A172 (cell line): ENCODE measurements at regions not wholly inside any gene's neighbourhood (a gene's known extent, or its start where the extent isn't known, plus 50 kb on each side); places are given as distances from the start of the nearest gene placed in this dataset.

Experiments
- DNase-seq: peaks from one replicate; pipeline ENCODE4 v3.0.0-alpha.2; 2015; ENCODE audit warnings: low spot score

DNA sequence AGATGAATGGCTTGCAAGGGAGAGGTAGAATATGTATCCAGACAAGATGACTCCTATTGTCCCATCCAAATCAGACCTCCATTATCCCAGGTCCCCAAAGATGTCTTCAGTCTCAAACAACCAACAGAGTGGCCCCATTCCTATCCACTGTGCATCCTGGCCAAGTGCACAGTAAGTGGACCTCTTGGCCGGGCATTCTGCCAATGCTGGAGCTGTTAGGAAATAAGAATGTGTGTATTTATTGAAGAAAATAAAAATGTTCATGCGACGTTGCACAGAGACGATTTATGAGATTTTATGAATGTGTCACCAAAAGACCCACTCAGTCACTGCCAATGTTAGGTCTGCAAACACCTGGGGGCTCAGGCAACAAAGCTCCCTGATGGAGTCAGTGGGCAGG, 196.0 kb downstream of the MAFB start:
- DNase-seq, result peak; percentile 29

GRCh38 chr20:40491009-40491590, 197.9 kb downstream of the MAFB start:
- DNase-seq, result no peak

- peak; percentile 91 for DNase-seq
These were observed 199.2 kb downstream of the MAFB start for GRCh38 chr20:40489886-40490285.

GRCh38 chr20:40488401-40488800, 200.6 kb downstream of the MAFB start:
- DNase-seq, result no peak

GRCh38 chr20:40486297-40486696, 202.7 kb downstream of the MAFB start:
- DNase-seq, result no peak

DNA sequence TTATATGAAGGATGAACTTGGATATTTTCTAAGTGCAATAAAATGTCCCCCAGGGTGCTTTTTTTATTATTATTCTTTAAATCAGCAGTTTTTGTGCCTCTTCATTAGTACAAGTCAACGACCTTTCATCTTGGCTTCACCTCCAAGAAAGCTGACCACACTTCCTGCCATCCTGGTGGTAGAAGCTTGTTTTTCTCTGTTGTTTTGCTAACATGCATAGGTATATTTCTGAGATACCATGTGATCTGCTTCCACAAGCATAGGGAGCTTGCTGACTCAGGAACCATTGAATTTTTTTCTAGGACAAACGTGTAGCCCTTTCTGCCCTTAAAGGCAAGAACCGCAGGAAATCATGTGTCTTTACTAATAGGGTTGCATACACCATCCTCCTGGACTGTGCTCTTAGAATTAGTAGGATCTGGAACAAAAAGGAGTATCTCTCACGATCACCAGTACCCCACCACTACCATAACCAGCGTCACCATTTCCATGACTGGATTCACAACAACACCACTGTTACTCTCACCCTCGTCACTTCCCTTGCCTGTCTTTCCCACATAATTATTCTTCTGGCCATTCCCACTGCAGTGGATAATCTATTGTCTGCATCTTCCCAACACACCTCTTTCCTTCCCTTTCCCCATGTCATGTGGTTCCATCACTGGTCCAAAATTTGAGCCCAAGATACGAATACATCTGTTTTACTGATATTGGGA, 207.1 kb downstream of the MAFB start:
- no peak for DNase-seq

- DNase-seq, result no peak
These were observed 207.7 kb downstream of the MAFB start for GRCh38 chr20:40481337-40481736.

DNA sequence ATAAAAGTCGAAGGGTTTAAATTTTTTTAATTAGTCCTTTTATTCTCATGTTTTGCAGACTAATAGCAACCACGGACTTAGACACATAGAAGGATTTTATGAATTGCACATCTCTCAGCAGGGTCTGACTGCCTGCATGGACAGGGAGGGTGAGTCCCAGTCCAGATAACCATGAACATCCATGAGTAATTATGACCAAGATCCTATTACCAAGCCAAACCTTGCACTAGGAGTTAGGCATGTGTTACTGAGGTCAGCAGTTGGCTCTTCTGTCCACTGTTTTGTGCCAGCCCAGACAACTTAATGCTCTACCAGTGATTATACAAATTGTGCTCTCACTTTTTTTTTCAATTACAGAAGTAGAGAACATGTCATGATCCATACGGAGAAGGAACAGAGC, 211.2 kb downstream of the MAFB start:
- no peak for DNase-seq

DNA sequence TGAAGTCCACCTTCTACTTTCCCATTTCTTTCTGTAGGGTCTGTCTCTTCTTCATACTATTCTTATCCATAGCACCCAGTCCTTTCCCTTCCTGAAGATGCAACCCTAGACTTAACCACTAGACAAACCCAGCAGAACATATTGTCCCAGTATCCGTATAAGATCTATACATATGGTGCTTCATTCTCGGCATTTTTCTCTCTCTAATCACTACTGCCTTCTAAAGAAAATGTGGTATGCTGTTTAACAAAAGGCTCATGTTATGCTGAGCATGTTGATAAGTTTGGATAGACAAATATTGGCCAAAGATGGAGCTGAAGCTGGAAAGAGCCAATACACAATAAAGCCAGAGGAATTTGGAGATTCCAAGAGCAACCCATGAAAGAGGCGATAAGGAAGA, 212.6 kb downstream of the MAFB start:
- DNase-seq, result no peak

DNA sequence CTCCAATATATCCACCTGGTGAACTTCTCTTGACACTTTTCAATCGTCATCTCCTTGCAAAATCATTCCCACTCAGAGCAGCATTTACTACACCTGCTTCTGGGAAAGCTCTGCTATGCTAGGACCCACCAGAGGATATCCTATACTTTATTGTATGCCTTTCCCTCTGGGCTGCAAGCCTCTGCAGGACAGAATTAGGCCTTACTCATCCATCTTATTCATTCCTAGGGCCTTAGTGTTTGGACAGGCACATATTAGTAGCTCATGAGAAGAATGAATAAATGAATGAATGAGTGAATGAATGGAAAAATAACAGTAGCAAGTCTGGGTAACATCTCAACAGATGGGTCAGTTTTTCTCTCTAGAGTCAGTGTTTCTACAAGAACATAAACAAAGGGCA, 216.1 kb downstream of the MAFB start:
- DNase-seq, result no peak

- no peak for DNase-seq
These were observed 217.8 kb downstream of the MAFB start for GRCh38 chr20:40471261-40471629.

DNA sequence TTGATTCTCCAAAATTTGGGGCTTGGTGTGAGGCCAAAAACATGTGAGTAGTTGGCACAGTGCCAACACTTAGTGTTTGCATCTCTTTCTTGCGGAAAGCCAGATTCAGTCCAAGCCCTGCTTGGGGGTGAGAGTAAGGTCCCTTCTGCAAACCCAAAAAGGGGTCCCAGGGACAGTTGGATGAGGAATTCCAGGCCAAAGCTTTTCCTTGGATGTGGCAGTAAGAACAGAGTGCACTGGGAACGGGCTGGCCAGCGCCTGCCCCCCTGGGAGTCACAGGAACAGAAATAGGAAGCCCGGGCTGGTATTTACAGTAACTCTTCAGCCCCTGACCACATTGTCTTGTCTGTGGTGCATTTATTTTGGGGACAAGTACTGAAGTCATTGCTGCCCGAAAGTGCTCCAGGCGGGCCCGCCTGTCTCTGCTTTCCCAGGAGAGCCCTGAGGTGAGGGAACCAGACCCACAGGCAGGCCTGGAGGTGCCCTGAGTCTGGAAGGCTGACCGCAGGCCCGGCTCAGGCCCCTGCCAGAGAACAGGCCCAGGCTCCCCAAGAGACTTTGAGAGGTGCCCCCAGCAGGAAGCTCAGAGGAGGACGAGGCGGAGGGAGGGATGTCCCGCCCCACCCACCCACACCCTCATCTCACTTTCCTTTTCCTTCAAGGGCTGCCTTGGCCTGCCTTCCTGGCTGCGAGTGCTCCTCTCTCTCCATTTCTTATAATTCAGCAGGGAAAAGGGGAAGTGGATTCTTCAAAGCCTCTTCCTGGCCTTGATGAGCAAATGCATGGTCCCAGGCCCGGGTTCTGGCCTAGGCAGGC, 218.4 kb downstream of the MAFB start:
- no peak for DNase-seq

DNA sequence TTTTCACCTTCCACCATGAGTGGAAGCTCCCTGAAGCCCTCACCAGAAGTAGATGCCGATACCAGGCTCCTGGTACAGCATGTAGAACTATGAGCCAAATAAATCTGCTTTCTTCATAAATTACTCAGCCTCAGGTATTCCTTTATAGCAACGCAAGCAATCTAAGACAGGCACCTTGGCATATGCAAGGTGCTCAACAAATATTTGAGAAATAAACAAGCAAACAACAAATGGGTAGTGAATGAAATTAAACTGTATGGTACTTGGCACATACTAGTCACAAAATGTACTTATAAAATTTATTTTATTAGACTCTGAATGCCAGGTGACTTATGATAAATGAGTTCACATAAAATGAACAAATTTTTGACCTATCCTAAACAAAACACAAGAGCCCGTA, 220.3 kb downstream of the MAFB start:
- DNase-seq, result no peak

DNA sequence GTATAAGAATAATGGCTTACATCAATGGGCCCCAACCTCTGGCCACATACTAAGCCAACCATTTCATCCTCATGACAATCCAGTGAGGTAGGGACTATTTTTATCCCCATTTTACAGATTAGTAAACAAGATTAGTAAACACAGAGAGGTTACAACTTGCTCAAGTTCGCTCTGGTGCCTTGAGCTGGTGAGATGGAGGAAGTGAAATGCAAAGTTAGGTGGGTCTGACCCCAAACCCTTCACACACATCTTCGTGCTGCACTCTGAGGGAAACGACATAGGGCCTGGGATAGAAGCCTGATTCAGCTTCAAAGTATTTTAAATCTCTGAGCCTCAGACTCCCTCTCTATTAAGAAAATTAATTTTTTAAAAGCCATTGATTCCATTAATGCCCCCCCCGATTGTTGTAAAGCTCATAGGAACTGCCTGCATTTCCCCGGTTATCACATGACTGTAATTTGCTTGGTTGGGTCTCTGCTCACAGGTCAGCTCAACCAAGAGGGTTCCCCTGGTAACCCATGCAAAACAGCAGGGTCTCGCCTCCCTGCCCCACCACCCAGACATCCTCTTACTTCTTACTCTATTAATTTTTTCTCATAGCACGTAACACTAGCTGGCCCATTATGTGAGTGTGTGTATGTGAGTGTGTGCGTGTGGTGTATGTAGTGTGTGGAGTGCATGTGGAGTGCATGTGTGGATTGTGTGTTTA, 221.2 kb downstream of the MAFB start:
- DNase-seq, result no peak

DNA sequence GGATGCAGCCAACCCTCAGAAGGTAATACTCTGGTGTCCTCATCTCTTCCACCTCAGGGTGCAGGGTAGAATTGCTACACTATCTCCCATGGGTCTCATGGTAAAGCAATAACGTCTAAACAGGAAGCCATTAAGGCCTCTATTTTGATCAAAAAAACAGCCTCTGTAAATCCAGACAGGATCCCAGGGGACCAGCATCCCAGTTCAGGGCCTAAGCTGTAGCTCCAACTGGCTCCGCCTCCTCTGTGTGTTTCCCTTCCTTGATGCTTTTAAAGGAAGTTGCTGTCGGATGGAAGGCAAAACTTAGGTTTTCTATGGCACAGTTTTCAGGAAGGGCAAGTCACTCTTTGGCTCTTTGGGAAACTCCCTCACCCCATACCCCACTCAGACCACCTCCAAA, 222.0 kb downstream of the MAFB start:
- no peak for DNase-seq

DNA sequence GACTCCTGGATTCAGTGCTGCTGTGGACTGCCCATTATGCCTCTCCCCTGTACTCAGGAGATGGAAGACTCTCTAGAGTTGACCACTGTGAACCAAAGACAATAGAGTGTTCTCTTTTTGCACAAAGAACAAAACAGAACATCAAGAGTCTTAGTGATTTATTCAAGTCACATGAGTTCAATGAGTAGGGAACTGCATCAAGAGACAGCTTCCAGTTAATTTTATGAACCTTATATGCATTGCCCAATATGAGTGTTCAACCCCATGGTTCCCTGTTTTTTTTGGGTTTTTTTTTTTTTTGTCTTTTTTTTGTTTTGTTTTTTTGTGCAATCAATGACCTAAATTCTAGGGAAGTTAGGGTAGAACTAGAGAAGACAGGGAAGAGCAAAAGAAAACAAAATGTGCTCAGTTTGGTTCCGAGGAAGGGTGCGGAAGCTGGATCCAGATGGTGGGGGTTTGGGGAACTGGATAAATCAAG, 224.3 kb downstream of the MAFB start:
- no peak for DNase-seq

- no peak for DNase-seq
These were observed 225.9 kb downstream of the MAFB start for GRCh38 chr20:40463171-40463570.

- no peak for DNase-seq
These were observed 226.5 kb downstream of the MAFB start for GRCh38 chr20:40462566-40462965.

DNA sequence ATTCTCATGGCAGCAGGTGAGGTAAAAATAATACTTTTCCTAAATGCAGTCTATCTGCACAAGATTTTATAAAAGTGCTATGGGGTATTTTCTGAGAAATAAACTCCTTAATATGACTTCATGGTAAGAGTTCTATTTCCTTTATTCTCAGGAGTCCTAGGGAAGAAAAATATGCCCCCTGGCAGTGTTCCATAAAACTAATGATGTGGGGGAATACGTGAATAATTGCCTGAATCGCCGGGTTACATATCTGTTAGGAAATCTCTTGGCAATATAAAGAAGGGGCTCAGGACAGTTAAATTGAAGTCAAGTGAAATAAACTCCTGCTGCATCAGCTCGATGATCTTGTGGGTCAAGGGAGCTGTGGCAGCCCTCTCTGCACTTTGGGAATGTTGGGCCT, 229.7 kb downstream of the MAFB start:
- no peak for DNase-seq

- DNase-seq, result no peak
These were observed 231.6 kb downstream of the MAFB start for GRCh38 chr20:40457404-40457803.

DNA sequence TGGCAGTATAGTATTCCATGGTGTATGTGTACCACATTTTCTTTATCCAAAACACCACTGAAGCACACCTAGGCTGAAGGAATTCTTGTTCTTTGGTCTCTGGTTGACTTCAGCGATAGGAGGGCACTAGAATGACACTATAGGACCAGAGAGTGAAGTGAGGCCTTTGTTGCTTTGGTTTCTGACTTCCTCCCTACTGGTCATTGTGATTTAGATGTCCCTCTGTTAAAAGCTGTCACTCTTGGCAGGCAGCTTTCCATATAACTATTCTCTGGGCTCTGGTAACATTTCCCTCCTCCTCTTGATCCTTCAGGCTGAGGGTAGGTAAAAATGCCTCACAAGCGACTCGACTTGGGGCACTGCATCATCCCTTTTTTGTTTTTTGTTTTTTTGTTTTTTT, 236.3 kb downstream of the MAFB start:
- no peak for DNase-seq

- no peak for DNase-seq
These were observed 237.5 kb downstream of the MAFB start for GRCh38 chr20:40451552-40451951.
